ENCODE measurements at regions not wholly inside any gene's neighbourhood (a gene's known extent, or its start where the extent isn't known, plus 50 kb on each side); places are given as distances from the start of the nearest gene placed in this dataset.

DNA sequence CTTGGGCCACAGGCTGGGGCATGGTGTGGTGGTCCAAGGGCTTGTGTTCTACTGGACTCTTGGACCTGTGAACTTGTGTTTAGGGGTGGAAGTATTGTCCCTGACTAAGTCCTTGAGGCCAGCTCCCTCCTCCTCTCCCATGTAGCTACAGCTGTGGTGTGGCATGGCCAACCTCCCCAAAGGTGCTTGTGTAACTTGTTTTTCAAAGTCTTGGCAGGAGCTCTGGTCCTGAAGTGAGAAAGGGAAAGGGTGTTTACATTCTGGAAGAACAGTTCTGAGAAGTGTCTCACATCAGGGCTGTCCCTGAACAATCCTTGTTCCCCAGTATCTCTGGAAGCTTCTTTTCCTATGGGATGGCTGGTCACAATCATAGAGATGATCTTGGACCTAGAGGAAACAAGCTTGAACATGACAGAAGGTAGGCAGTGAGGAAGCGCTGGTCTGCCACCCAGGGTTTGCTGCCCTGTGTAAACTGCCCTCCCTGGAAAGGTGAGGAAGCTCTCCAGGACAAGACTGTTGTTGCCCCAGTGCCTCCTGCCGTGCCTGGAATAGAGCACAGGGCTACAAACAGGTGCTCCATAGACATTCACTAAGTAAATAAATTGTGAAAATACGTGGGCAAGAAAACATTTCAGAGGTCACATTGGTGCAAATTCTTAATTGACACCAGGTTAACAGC, 64.6 kb upstream of the KLF9 start:
- no peak for DNase-seq

DNA sequence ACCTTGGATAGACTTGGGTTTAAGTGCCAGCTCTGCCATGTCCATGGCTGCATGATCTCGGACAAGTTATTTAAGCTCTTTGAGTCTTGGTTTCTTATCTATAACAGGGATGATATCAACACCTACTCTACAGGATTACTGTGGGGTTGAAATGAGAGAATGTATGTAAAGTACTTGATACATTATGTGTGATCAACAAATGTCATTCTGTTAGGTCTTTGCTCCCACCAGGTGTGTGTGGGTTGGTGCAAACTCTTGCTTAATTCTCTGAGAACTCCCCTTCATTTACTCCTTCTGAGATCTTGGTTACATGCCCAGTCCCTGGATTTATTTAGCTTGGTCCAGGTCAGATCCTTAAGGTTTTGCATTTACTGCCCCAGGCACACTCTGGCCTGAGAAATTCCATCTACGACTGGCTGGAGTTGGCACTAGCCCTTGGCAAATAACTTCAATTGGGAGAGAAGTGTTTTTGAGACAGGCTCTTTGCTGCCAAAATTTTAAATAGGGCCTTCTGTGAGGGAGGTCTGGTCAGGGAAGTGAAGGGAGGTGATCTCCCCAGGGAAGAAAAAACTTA, 63.5 kb upstream of the KLF9 start:
- no peak for DNase-seq

DNA sequence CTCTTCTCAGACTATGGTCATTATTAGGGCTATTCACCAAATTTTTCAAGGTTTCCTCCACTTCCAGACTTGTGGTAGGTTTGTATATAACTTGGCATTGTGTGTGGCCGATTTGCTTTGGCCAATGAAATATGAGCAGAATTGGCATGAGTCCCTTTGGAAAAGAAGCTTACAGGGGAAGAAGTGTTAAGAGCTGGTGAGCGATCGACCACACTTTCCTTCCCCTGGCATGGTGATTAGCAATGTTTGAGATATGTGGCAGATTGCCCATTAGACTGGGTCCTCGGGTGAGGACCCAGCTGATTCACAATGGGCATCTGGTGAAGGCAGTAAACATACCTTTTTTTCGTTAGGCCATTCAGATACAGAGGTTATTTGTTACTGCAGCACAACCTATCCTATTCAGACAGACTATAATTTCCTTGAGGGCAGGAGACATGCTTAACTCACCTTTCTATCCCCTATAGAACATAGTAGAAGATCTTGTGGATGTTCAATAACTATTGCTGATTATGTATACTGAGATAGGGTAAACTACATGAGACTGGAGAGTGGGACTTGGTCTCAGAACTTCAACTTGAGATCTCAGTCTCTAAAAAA, 62.8 kb upstream of the KLF9 start:
- peak; percentile 29 for DNase-seq

DNA sequence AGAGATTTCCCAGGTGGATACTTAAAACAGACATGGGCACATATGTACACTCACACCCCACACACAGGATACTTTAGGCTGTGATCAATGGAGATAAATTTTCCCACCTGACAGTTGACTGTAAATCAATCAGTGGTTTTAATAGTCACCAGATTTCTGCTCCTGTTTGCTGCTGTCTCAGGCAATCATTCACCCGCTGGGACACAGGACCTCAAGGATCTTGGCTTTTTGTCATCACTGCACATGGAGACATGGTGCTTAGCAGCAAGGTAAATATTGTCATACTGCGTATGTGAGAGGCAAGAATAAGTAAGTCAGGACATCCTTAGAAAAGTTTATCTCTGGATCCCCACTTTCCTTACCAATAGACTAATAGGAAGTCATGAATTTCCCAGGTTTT, 60.8 kb upstream of the KLF9 start:
- peak; percentile 19 for DNase-seq

DNA sequence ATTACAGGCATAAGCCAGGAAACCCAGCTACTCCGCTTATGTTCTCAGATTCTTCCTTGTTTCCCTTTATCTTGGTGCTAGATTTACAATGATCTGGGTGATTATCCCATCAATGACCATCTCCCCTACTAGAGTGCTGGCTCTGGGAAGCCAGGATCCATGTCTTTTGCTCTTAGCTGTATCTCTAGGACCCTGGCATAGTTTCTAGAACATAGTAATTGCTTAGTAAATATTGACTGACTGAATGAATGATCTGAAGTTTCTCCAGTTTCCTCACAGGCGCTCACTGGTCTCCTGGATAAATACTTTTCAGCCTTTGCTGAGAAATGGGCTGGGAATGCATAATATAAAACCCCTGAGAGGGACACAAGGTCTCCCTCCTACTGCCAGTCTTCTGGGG, 60.0 kb upstream of the KLF9 start:
- no peak for DNase-seq

DNA sequence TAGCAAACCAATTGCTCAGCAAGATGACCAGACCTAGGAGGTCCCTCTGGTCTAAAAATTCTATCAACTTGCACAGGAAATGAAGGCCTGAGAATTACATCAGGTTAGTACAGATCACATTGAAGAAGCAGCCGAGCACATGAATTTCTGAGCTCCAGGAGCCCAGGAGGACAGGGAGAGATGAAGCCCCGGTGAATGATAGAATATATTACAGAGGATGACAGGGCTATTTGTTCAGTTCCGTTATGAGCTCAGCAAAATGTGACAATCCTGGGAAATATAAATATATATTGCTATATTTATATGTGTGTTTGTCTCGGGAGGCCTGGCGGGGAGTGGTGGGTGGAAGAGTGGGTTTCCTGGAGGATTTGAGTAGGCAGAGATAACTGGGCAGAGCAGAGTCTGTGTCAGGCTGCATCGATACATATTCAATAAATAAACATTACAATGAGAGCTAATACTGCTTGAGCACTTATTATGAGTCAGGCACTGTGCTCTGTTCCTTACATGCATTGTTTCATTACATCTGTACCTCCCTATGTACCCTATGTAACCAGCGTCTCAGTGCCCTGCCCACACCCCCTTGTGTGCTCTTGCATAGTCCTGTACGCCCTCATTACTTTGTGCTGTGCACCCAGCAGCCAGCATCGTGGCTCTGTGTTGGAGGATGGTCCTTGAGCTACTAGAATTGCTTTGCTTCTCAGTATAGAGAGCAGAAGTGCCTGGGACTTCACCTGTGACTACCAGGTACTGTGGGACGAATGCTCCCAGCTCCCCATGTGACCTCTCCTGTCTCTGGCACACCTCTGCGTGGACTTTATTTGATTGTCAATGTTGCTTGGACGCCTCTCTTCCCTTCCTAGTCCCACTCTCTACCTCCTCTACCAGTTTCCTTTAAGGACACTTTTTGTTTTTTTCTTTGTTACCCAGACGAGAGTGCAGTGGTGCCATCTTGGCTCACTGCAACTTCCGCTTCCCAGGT, 58.1 kb upstream of the KLF9 start:
- DNase-seq: no peak

DNA sequence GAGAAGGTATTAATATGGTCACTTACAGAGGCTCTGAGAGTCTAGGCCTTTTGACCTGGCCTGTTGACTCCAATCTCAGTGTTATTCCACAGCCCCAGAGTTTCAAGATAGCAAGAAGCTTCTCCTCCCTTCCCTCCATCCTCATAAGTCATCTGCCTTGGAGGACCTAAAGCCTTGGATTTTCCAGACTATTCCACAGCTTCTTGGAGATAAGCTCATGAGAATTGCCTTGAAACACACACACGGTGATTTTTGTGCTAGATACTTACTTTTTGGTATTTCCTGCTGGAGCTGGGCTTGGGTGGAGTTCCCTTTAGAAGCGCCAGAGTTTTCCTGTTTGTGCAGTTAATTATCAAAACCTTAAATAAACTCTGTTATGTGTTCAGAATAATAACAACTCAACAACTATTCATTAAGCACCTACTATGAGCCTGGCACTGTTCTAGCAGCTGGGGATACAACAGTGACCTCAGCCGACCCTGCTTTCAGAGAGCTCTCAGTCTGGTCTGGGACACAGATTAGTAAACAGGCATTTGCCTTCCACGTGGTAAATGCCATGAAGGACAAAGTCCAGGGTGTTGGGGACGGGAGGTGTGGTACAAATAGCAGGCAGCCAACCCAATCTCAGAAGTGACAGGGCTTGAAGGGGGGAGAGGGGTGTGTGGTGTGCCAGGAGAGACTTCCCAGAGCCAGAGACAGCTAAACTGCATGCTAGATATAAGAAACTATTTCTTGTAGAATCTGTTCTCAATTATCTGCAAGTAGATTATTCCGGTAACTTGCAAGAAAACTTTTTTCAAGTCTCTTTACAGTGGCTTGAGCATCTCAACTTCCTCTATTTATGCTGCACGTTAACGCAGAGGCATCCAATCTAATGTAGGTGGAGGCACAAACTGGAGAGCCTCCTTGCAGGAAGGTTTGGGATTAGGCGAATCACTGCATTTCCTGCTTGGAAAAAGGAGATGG, 55.9 kb upstream of the KLF9 start:
- no peak for DNase-seq

DNA sequence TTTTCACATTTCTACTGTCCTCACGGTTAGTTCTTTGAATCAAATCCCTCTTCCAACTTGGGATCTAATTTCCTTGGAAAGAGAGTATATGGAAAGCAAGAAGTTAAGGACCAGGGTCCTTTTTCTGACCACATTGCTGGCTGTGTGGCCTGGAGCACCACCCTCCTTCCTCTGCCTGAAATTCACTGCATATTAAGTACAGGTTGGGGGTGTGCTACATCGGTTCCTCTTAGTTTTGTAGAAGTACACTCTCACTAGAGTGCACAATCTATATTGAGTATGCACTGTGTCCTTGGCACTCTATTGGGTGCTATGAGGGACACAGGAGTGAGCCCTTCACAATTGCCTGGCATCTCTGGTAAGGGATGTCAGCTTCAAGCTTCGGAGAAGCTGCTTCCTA, 53.8 kb upstream of the KLF9 start:
- DNase-seq: no peak

DNA sequence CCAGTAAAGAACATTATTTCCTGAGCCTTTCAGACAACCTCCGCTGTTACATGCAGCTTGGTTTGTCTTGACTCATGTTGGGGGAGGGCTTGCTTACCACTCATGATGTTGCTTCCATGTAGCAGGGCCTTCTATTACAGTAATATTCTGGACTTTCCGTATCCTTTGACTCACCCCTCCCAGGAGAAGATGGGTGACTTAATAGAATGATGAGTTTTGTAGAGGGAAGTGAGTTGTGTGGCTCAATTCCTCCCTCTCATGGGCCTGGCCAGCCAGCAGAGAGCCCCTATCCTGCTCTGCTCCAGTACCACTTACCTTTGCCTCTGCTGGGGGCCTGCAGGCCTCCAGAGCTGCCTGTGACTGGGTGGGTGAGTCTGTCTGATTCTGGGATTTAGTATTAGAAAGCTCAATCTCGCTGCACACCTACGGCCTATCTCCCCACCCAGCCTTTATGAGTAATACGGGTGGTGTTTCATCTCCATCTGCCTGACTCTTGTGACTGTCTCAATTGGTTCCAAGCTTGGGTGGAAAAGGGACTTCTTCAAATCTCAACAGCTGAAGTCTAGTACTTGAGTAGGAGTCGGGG, 52.6 kb upstream of the KLF9 start:
- peak; percentile 80 for DNase-seq

DNA sequence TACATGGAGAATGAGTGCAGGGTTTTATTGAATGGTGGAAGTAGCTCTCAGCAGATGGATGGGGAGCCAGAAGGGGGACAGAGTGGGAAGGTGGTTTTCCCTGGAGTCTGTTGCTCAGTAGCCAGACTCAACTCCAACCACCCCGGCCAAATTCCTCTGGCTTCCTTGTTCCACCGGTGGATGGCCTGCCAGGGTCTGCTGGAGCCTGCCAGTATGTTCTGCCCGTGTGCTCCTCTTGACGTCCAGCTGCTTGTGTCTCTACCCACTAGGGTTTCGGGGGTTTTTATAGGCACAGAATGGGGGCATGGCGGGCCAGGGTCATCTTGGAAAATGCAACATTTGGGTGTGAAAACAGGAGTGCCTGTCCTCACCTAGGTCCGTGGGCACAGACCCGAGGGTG, 51.4 kb upstream of the KLF9 start:
- DNase-seq: no peak

DNA sequence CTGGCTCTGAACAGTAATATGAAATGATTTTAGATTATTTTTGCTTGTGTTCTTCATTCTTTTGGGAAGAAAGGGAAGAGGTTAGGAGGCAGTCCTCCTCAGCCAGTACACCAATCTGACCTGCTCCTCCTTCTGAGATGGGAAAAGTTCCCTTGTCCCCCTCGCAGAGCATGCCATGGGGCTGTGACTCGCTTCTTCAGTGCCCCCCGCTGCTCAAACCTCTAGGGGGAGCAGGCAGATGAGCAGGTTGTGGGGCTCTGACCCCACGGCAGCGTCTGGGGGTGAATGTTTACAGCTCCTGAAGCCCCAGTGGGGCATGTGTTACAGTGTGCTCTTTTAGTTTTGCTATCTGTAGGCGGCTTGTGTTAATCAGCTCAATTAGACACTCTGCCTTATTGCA, 50.9 kb upstream of the KLF9 start:
- DNase-seq: no peak
